ENCODE measurements at regions not wholly inside any gene's neighbourhood (a gene's known extent, or its start where the extent isn't known, plus 50 kb on each side); places are given as distances from the start of the nearest gene placed in this dataset.
"Not testable (repeated sequence)": the region's sequence is repeated elsewhere in the genome, so short reads cannot be mapped to it uniquely, and the experiment has no call there.

- TF ChIP-seq CTCF (IDR thresholded peaks at IDR 0.05; ENCODE audit: insufficient read depth, low read length, severe bottlenecking), result no peak
- H3K36me3 ChIP-seq (ENCODE audit: control insufficient read depth, insufficient read depth, low read length), result no peaks in the 10 kb centered on the region
- H3K4me3 ChIP-seq (ENCODE audit: low read depth, low read length), result no peak overlapping the region
- FAIRE-seq (no peak), DNase-seq (ENCODE audit: low read depth) (no peak)
- no peaks in the 10 kb centered on the region for H3K27me3 ChIP-seq (ENCODE audit: control insufficient read depth, insufficient read depth, low read length)
Measured at GRCh38 chr4:166198516-166199310, 325.7 kb downstream of the TLL1 start.

GRCh38 chr4:166202991-166203390 is 330.0 kb downstream of the TLL1 start:
- TF ChIP-seq CTCF (IDR thresholded peaks at IDR 0.05; ENCODE audit: insufficient read depth, low read length, severe bottlenecking), result no peak
- FAIRE-seq (no peak), DNase-seq (ENCODE audit: low read depth) (no peak)
- Histone ChIP-seq H3K36me3 (ENCODE audit: control insufficient read depth, insufficient read depth, low read length) (no peaks in the 10 kb centered on the region), H3K27me3 (ENCODE audit: control insufficient read depth, insufficient read depth, low read length) (no peaks in the 10 kb centered on the region), H3K4me3 (ENCODE audit: low read depth, low read length) (no peak overlapping the region)

- not testable (repeated sequence) for H3K4me3 ChIP-seq (ENCODE audit: low read depth, low read length); DNase-seq (ENCODE audit: low read depth); FAIRE-seq; H3K27me3 ChIP-seq (ENCODE audit: control insufficient read depth, insufficient read depth, low read length); H3K36me3 ChIP-seq (ENCODE audit: control insufficient read depth, insufficient read depth, low read length)
Measured at GRCh38 chr4:166212326-166212725, 339.3 kb downstream of the TLL1 start.

- Histone ChIP-seq H3K27me3 (ENCODE audit: control insufficient read depth, insufficient read depth, low read length) (no peaks in the 10 kb centered on the region), H3K4me3 (ENCODE audit: low read depth, low read length) (no peak overlapping the region), H3K36me3 (ENCODE audit: control insufficient read depth, insufficient read depth, low read length) (no peaks in the 10 kb centered on the region)
- FAIRE-seq (no peak), DNase-seq (ENCODE audit: low read depth) (no peak)
- no peak for TF ChIP-seq CTCF (IDR thresholded peaks at IDR 0.05; ENCODE audit: insufficient read depth, low read length, severe bottlenecking)
Measured at GRCh38 chr4:166222271-166222670, 349.2 kb downstream of the TLL1 start.

- FAIRE-seq (no peak), DNase-seq (ENCODE audit: low read depth) (no peak)
- no peaks in the 10 kb centered on the region for H3K36me3 ChIP-seq (ENCODE audit: control insufficient read depth, insufficient read depth, low read length)
- no peaks in the 10 kb centered on the region for H3K27me3 ChIP-seq (ENCODE audit: control insufficient read depth, insufficient read depth, low read length)
- TF ChIP-seq CTCF (IDR thresholded peaks at IDR 0.05; ENCODE audit: insufficient read depth, low read length, severe bottlenecking), result no peak
- no peak overlapping the region for H3K4me3 ChIP-seq (ENCODE audit: low read depth, low read length)
Measured at GRCh38 chr4:166228112-166228511, 355.1 kb downstream of the TLL1 start.

- no peak for TF ChIP-seq CTCF (IDR thresholded peaks at IDR 0.05; ENCODE audit: insufficient read depth, low read length, severe bottlenecking)
- FAIRE-seq (no peak), DNase-seq (ENCODE audit: low read depth) (no peak)
- Histone ChIP-seq H3K4me3 (ENCODE audit: low read depth, low read length) (no peak overlapping the region), H3K27me3 (ENCODE audit: control insufficient read depth, insufficient read depth, low read length) (no peaks in the 10 kb centered on the region), H3K36me3 (ENCODE audit: control insufficient read depth, insufficient read depth, low read length) (no peaks in the 10 kb centered on the region)
Measured at GRCh38 chr4:166229799-166230198, 356.8 kb downstream of the TLL1 start.
